ENCODE measurements at regions not wholly inside any gene's neighbourhood (a gene's known extent, or its start where the extent isn't known, plus 50 kb on each side); places are given as distances from the start of the nearest gene placed in this dataset.

- TF ChIP-seq CREB1 (CRISPR knock-in tag; IDR thresholded peaks at IDR 0.05; ENCODE audit: low read depth) = no peak
- TF ChIP-seq, protein P1, sequence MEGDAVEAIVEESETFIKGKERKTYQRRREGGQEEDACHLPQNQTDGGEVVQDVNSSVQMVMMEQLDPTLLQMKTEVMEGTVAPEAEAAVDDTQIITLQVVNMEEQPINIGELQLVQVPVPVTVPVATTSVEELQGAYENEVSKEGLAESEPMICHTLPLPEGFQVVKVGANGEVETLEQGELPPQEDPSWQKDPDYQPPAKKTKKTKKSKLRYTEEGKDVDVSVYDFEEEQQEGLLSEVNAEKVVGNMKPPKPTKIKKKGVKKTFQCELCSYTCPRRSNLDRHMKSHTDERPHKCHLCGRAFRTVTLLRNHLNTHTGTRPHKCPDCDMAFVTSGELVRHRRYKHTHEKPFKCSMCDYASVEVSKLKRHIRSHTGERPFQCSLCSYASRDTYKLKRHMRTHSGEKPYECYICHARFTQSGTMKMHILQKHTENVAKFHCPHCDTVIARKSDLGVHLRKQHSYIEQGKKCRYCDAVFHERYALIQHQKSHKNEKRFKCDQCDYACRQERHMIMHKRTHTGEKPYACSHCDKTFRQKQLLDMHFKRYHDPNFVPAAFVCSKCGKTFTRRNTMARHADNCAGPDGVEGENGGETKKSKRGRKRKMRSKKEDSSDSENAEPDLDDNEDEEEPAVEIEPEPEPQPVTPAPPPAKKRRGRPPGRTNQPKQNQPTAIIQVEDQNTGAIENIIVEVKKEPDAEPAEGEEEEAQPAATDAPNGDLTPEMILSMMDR (conservative IDR thresholded peaks at IDR 0.05; ENCODE audit: low read depth in 2 of 2) = no peak
Observed at GRCh38 chr9:13484186-13484585, 204.7 kb upstream of the MPDZ start.

Measured in GM23338 (cell line).